Liver (tissue), 7 donors: ENCODE measurements at regions not wholly inside any gene's neighbourhood (a gene's known extent, or its start where the extent isn't known, plus 50 kb on each side); places are given as distances from the start of the nearest gene placed in this dataset.

Source experiments
- DNase-seq: peaks from one replicate; pipeline ENCODE4 v3.0.0-alpha.2; 2017; ENCODE audit warnings: low spot score
- H3K27ac ChIP-seq, 2 donors: one replicate each; pipeline ENCODE4 v1.7.0; 2013; ENCODE audit warnings: inconsistent platforms in 2 of 2, low read length in 2 of 2, control low read depth in 1 of 2, low read depth in 1 of 2, mild to moderate bottlenecking in 1 of 2
- H3K27me3 ChIP-seq, 4 donors: one replicate each; pipeline versions ENCODE4 v1.6.1 to v1.7.0; 2013; ENCODE audit warnings: low read length in 3 of 4, inconsistent platforms in 1 of 4, mild to moderate bottlenecking in 1 of 4, moderate library complexity in 1 of 4; ENCODE audit not compliant: control insufficient read depth in 4 of 4, insufficient read depth in 4 of 4
- H3K36me3 ChIP-seq, 4 donors: one replicate each; pipeline versions ENCODE4 v1.6.1 to v1.7.0; 2013; ENCODE audit warnings: low read length in 3 of 4, mild to moderate bottlenecking in 3 of 4, low read depth in 1 of 4, moderate library complexity in 1 of 4; ENCODE audit not compliant: control insufficient read depth in 4 of 4, insufficient read depth in 3 of 4
- H3K4me1 ChIP-seq, 4 donors: one replicate each; pipeline versions ENCODE4 v1.6.1 to v1.7.0; 2013; ENCODE audit warnings: low read length in 3 of 4, mild to moderate bottlenecking in 3 of 4, moderate library complexity in 1 of 4; ENCODE audit not compliant: control insufficient read depth in 4 of 4, insufficient read depth in 4 of 4
- H3K4me3 ChIP-seq, 3 donors: one replicate each; pipeline versions ENCODE4 v1.6.1 to v1.7.0; 2013; ENCODE audit warnings: low read length in 3 of 3, control low read depth in 1 of 3, low read depth in 1 of 3, mild to moderate bottlenecking in 1 of 3
- H3K9ac ChIP-seq, 2 donors: one replicate each; pipeline ENCODE4 v1.7.0; 2013; ENCODE audit warnings: low read length in 2 of 2, mild to moderate bottlenecking in 2 of 2, moderate library complexity in 2 of 2, control low read depth in 1 of 2, low read depth in 1 of 2
- H3K9me3 ChIP-seq, 4 donors: one replicate each; pipeline versions ENCODE4 v1.6.1 to v1.7.0; 2013; ENCODE audit warnings: low read length in 3 of 4; ENCODE audit not compliant: control insufficient read depth in 4 of 4
- EGR1 ChIP-seq, 2 donors: IDR thresholded peaks; 2 replicates each; pipeline ENCODE4 v1.6.1; 2016 to 2018; ENCODE audit warnings: antibody characterized with exemption in 2 of 2, low read depth in 2 of 2
- FOXA1 ChIP-seq: IDR thresholded peaks from 2 replicates; pipeline ENCODE4 v1.6.1; 2016; ENCODE audit warnings: antibody characterized with exemption
- FOXA2 ChIP-seq: IDR thresholded peaks from 2 replicates; pipeline ENCODE4 v1.6.1; 2016; ENCODE audit warnings: antibody characterized with exemption
- GABPA ChIP-seq, 2 donors: IDR thresholded peaks in 1 of 2; conservative IDR thresholded peaks in 1 of 2; 2 replicates each; pipeline ENCODE4 v1.6.1; 2016; ENCODE audit warnings: antibody characterized with exemption in 2 of 2, mild to moderate bottlenecking in 1 of 2, moderate library complexity in 1 of 2
- HNF4A ChIP-seq, 2 donors: conservative IDR thresholded peaks; 2 replicates each; pipeline ENCODE4 v1.6.1; 2016; ENCODE audit warnings: antibody characterized with exemption in 2 of 2, mild to moderate bottlenecking in 2 of 2
- HNF4G ChIP-seq: IDR thresholded peaks from 2 replicates; pipeline ENCODE4 v1.6.1; 2016; ENCODE audit warnings: antibody characterized with exemption
- JUND ChIP-seq, 2 donors: IDR thresholded peaks; 2 replicates each; pipeline ENCODE4 v1.6.1; 2016; ENCODE audit warnings: antibody characterized with exemption in 2 of 2
- NR2F2 ChIP-seq: IDR thresholded peaks from 2 replicates; pipeline ENCODE4 v1.6.1; 2016; ENCODE audit warnings: antibody characterized with exemption
- RAD21 ChIP-seq, 2 donors: IDR thresholded peaks; 2 replicates each; pipeline ENCODE4 v1.6.1; 2016; ENCODE audit warnings: antibody characterized with exemption in 2 of 2, mild to moderate bottlenecking in 2 of 2
- SP1 ChIP-seq: IDR thresholded peaks from 2 replicates; pipeline ENCODE4 v1.6.1; 2018; ENCODE audit warnings: antibody characterized with exemption, mild to moderate bottlenecking
- TAF1 ChIP-seq: conservative IDR thresholded peaks from 2 replicates; pipeline ENCODE4 v1.6.1; 2016; ENCODE audit warnings: antibody characterized with exemption, mild to moderate bottlenecking
- YY1 ChIP-seq: IDR thresholded peaks from 2 replicates; pipeline ENCODE4 v1.6.1; 2016; ENCODE audit warnings: antibody characterized with exemption, mild to moderate bottlenecking
- ZBTB33 ChIP-seq: IDR thresholded peaks from 2 replicates; pipeline ENCODE4 v1.6.1; 2016; ENCODE audit warnings: antibody characterized with exemption
- WGBS: extraction: QIAGEN DNeasy Blood & Tissue Kit; methylation state at CpG from one replicate; pipeline ENCODE4 v1.1.7; 2013; 5-methylcytosine and 5-hydroxymethylcytosine counted together
- TF ChIP-seq, protein P1 (sequence below): IDR thresholded peaks from 2 replicates; pipeline ENCODE4 v1.6.1; 2016; ENCODE audit warnings: antibody characterized with exemption
- TF ChIP-seq, protein P2 (sequence below): IDR thresholded peaks from 2 replicates; pipeline ENCODE4 v1.6.1; 2016; ENCODE audit warnings: antibody characterized with exemption, mild to moderate bottlenecking
- donor health status: healthy.
- donor health status: healthy.
- donor health status: healthy.
- donor health status: healthy.

GRCh38 chr4:159552979-159553768 lies 450.3 kb downstream of the RAPGEF2 start (continued):
- TF ChIP-seq, protein P1, sequence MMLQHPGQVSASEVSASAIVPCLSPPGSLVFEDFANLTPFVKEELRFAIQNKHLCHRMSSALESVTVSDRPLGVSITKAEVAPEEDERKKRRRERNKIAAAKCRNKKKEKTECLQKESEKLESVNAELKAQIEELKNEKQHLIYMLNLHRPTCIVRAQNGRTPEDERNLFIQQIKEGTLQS = no peak
- TF ChIP-seq HNF4G (no peak), FOXA1 (no peak)

DNA sequence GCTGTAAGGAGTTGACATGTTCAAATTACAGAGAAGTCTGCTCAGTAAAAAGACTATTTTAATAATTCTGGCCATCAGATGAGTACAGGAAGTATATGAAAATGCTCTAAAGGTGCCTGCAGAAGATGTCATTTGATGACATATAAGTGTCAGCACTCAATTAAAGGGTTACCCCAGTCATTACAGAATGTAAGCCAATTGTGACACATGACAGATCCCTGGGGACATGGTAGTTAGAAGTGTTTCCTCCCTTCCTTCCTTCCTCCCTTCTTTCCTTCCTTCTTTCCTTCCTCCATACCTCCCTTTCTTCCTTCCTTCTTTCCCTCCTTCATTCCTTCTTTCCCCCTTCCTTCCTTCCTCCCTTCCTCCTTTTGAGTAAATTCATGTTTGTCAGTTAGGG lies 453.0 kb downstream of the RAPGEF2 start:
- Histone ChIP-seq H3K36me3 (no peaks in the 10 kb centered on the region), H3K27me3 (no peaks in the 10 kb centered on the region), H3K27ac (no peak overlapping the region), H3K4me1 (no peaks in the 10 kb centered on the region), H3K4me3 (no peak overlapping the region), H3K9me3 (no peaks in the 10 kb centered on the region), H3K9ac (no peak overlapping the region)
- TF ChIP-seq NR2F2 (no peak), GABPA (IDR thresholded peaks at IDR 0.05 in 1 of 2, conservative IDR thresholded peaks at IDR 0.05 in 1 of 2) (no peak)
- no peak for DNase-seq

GRCh38 chr4:159562366-159562765 lies 459.5 kb downstream of the RAPGEF2 start:
- DNase-seq = no peak
- Histone ChIP-seq H3K27me3 (no peaks in the 10 kb centered on the region), H3K27ac (no peak overlapping the region), H3K36me3 (no peaks in the 10 kb centered on the region), H3K9me3 (no peaks in the 10 kb centered on the region), H3K9ac (no peak overlapping the region), H3K4me1 (no peaks in the 10 kb centered on the region), H3K4me3 (no peak overlapping the region)
- TF ChIP-seq TAF1 (no peak), EGR1 (IDR thresholded peaks at IDR 0.05; ENCODE audit: low read depth in 2 of 2) (no peak), YY1 (no peak)
- 98% methylated on average over 1 of the region's 1 CpG for WGBS

- WGBS = 47% methylated on average over 1 of the region's 1 CpG
- no peaks in the 10 kb centered on the region for H3K36me3 ChIP-seq
- TF ChIP-seq FOXA2 (no peak), SP1 (no peak)
- H3K9me3 ChIP-seq = no peaks in the 10 kb centered on the region
- H3K27ac ChIP-seq = no peak overlapping the region
- H3K9ac ChIP-seq = no peak overlapping the region
- no peaks in the 10 kb centered on the region for H3K4me1 ChIP-seq
- H3K4me3 ChIP-seq = no peak overlapping the region
- no peak for DNase-seq
- no peaks in the 10 kb centered on the region for H3K27me3 ChIP-seq
Measured at GRCh38 chr4:159563257-159563656, 460.4 kb downstream of the RAPGEF2 start.

GRCh38 chr4:159564615-159565014 lies 461.7 kb downstream of the RAPGEF2 start:
- Histone ChIP-seq H3K9me3 (no peaks in the 10 kb centered on the region), H3K36me3 (no peaks in the 10 kb centered on the region), H3K4me3 (no peak overlapping the region), H3K27ac (no peak overlapping the region), H3K9ac (no peak overlapping the region), H3K4me1 (no peaks in the 10 kb centered on the region), H3K27me3 (no peaks in the 10 kb centered on the region)
- DNase-seq = no peak
- WGBS = 34% methylated on average over 5 of the region's 5 CpGs
- TF ChIP-seq ZBTB33 (no peak), HNF4G (no peak), EGR1 (IDR thresholded peaks at IDR 0.05; ENCODE audit: low read depth in 2 of 2) (no peak), RAD21 (IDR thresholded peaks at IDR 0.05) (no peak), FOXA2 (no peak), TAF1 (no peak), YY1 (peak; percentile 90), NR2F2 (no peak), JUND (IDR thresholded peaks at IDR 0.05) (no peak), HNF4A (conservative IDR thresholded peaks at IDR 0.05) (peak; percentile 86 to 87), GABPA (IDR thresholded peaks at IDR 0.05 in 1 of 2, conservative IDR thresholded peaks at IDR 0.05 in 1 of 2) (no peak)
- TF ChIP-seq, protein P2, sequence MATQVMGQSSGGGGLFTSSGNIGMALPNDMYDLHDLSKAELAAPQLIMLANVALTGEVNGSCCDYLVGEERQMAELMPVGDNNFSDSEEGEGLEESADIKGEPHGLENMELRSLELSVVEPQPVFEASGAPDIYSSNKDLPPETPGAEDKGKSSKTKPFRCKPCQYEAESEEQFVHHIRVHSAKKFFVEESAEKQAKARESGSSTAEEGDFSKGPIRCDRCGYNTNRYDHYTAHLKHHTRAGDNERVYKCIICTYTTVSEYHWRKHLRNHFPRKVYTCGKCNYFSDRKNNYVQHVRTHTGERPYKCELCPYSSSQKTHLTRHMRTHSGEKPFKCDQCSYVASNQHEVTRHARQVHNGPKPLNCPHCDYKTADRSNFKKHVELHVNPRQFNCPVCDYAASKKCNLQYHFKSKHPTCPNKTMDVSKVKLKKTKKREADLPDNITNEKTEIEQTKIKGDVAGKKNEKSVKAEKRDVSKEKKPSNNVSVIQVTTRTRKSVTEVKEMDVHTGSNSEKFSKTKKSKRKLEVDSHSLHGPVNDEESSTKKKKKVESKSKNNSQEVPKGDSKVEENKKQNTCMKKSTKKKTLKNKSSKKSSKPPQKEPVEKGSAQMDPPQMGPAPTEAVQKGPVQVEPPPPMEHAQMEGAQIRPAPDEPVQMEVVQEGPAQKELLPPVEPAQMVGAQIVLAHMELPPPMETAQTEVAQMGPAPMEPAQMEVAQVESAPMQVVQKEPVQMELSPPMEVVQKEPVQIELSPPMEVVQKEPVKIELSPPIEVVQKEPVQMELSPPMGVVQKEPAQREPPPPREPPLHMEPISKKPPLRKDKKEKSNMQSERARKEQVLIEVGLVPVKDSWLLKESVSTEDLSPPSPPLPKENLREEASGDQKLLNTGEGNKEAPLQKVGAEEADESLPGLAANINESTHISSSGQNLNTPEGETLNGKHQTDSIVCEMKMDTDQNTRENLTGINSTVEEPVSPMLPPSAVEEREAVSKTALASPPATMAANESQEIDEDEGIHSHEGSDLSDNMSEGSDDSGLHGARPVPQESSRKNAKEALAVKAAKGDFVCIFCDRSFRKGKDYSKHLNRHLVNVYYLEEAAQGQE = no peak
